ENCODE measurements at regions not wholly inside any gene's neighbourhood (a gene's known extent, or its start where the extent isn't known, plus 50 kb on each side); places are given as distances from the start of the nearest gene placed in this dataset.
"Not testable (repeated sequence)": the region's sequence is repeated elsewhere in the genome, so short reads cannot be mapped to it uniquely, and the experiment has no call there.

DNA sequence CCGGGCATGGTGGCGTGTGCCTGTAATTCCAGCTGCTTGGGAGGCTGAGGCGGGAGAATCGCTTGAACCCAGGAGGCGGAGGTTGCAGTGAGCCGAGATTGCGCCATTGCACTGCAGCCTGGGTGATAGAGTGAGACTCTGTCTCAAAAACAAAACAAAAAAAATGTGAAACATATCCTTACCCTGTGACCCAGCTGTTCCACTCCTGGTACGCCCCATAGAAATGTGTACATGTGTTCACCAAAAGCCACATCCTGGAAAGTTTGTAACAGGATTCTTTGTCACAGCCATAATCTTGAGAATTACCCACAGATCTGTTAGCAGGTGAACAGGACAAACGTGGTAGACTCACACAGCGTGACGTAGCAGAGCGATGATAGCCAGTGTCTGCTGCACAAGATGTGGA lies 71.2 kb upstream of the RFLNA start:
- DNase-seq: not testable (repeated sequence)

DNA sequence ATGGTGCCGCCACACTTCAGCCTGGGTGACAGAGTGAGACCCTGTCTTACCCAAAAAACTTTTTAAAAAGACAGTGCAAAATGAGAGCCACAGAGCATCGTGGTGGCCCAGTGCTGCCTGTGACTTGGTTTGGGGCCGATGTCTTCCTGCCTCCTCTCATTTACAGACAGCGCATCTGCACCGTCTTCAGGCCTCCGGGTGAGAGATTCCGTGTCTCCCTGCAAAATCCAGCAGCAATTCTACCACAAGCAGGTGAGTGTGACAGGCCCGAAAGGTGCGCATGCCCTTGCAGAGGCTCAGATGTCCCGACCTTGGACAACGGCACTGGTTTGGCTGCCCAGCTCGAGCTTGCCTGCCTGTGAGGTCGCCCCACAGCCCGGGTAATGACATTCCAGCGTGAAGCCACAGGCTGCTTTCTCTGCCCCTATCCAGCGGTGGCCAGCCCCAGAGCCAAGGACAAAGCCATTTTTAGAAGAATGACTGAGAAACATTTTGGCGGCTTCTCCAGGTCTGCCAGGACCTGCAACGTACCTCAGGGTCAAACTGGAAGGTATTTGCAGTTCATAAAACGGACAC lies 70.3 kb upstream of the RFLNA start:
- DNase-seq: no peak

DNA sequence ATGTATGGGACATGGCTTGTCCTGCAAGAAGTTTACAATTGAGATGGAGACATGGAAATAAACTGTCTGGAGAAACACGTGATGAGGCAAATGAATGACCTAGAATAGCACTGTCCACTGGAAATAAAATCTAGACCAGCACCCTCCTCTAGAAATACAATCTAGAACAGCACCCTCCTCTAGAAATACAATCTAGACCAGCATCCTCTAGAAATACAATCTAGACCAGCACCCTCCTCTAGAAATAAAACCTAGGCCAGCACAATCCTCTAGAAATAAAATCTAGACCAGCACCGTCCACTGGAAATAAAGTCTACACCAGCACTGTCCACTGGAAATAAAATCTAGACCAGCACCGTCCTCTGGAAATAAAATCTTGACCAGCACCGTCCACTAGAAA lies 69.2 kb upstream of the RFLNA start:
- no peak for DNase-seq

DNA sequence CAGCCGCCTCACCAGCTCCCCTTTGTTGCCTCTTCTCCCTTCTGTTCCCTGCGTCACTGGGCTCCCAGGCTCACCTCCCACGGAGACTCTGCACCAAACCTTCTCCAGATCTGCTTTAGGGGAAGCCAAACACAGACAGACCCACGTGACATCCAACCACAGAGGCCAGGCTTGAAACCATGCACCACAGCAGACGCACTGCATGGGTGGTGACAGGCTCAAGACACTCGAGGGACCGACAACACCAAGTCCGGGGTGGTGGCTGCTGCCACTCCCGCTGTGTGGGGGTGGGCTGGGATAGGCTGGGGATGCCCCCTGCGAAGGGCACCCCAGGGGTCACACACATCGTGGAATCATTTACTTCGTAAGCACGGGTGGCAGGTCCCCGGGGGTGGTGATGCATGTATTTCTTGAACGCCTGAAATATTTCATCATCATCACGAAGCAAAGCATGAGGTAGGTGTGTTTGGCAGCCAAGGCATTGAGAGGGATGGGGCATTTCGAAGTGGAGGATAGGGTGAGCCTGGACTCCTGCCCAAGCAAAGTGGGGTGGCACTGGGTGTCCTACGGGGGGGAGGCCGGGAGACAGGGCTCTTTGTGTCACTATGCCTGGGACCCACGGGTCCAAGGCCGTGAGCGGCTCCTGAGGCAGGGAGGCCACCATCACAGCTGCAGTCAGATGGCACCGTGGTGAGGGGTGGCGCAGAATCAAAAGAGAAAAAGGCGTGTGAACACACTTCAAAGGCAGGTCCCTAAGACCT lies 66.8 kb upstream of the RFLNA start:
- no peak for DNase-seq

DNA sequence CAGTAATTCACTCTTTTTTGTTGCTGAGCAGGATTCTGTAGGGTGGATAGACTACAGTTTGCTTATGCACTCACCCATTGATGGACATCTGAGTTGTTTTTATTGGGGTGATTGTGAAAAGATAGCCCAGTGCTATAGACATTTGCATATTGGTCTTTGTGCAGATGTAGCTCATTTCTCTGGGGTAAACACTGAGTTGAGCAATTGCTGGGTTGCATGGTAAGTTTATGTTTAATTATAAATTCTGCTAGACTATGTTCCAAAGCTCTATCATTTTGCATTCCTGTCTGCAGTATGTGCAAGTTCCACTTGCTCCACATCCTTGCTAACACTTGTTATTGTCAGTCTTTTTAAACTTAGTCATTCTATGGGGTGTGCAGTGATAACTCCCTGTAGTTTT lies 65.4 kb upstream of the RFLNA start:
- no peak for DNase-seq

DNA sequence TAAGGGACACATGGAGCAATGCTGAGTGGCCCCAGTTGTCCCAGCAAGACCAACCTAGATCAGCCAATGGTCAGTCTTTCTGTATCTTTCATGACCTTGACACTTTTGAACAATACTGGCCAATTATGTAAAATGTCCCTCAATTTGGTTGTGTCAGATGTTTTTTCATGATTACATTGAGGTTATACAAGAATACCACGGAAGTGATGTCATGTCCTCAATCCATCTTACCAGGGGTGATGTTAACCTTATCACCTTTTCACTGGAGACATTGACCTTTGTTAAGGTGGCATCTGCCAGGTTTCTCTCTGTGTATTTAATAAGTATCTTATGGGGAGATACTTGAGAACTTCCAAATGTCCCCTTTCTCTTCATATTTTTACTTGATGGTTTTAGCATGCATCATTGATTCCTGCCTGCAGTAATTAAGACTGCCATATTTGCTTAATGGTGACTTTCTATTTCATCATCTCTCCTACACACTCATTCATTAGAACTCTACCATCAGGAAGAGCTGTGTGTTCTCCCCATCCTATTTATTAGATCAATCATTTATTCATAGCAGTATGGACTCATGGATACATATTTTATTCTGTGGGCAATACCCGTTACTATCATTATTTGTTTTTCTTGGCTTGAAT lies 64.7 kb upstream of the RFLNA start:
- no peak for DNase-seq

DNA sequence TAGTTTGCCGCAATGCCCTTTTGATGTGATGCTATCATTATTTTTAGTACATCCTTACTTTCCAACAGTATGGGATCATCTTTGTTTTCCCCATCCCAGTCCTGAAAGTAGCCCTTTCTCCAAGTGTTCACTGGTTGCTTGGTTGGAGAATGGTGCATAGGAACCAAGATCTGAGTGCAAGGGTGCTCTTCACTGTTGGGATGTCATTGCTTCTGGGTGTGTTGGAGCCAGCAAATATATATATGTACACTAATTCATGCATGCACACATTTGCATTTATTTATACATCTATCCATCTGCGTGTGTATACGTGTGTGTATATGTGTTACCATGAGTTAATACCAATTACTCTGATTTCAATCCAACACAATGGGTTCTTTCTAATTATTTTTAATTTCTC lies 64.1 kb upstream of the RFLNA start:
- DNase-seq: no peak

DNA sequence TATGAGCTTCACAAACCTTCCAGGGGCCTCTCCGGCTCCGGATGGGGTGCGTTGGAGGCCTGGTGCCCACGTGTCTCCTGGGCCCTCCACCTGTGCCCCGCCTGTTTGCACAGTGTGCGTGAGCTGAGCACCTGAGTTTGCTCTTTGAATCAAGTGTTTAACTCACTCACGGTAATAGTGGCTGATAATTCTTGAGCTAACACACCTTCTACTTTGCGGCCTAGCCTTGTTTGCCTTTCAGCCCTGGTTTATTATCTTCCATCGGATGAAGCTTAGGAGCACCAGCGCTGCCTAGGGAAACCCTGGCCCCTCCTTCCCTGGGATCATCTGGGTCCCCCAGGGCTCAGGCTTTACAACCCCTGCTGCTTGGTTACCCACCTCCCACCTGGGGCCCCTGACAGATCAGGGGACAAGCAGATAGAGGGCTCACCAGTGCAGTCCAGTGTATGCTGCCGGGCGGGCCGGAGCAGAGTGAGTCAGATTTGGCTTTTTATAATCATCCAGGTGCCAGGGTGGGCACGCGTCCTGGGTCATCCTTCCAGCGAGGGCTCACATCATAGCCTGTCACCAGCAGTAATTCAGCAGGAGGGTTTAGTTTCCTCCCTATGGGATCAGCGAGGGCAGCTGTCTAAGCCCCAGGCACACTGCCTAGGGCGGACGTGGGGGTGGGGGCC lies 62.8 kb upstream of the RFLNA start:
- DNase-seq: no peak

DNA sequence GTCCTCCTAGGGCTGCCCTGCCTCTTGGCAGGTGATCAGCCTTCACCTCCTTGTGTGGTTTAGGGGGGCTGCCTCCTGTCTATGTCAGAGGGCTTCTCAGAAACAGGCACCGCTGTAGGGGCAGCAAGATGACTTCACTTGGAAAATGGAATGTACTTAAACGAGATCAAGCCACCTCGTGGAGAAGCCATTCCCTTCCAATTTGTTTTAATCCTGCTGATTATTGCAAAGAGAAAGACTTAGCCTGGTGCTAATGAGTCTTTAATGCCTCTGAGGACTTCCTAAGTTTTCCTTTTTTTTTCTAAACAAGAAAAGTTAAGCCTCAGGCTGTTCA lies 62.3 kb upstream of the RFLNA start:
- no peak for DNase-seq

DNA sequence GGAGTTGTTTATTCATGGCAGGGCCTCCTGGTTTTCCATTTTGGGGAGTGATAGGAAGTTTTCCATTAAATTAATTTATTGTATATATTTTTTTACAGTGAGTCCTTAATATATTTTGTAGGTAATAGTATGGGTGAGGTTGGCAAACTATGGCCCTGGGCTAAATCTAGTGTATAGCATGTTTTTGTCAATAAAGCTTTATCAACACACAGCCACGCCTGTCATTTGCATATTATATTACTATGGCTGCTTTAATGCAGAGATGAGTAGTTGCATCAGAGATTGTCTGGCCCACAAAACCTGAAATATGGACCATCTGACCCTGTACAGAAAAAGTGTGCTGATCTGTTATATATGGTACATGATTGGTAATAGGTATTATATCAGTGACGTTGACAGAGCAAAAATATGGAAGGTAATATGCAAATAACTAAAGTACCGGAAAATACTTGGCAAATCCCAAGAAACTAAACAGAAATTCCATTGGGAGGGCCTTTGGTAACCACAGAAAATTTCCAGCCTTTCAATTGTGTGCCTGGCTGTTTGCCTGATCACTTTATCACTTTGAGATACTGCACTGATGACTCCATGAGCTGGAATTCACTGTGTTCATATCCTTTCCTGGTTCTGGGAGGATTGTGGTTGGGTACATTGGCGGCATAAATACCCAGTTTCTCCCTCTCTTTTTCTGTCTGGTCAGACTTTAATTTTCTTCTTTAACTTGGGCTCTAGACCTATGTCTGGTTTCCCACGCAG lies 61.7 kb upstream of the RFLNA start:
- DNase-seq: no peak

DNA sequence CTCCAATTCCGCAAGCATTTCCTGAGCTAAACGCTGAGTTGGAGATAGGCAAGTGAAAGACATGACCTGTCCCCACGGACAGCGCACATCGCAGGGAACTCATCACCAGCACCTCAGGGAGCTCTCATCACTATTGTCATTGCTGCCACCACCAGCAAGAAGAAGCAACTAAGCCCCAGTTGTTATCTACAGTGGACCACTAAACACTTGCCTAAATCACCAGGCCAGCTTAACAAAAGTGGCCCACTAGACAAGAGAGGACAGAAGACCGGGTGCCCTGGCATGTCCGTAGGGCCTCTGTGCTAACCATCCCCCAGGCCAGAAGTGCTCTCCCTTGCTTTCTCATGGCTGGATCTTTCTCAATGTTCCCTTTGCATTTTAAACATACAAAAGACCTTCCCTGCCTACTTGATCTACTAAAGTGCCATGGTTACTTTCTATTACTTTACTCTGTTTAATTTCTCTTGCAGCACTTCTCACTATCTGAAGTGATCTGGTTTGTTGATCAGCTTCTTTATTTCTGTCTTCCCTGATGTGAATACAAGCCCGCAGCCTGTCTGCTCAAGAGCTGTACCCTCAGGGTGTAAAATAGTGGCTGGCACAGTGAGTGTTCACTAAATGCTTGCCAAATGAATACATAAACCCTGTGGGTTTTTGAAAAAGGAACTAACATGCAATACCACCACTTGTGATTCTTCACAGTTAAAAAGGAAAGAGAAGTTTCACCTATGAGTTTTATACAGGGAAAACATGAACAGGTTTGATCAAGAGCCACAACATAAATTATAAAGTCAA lies 60.9 kb upstream of the RFLNA start:
- DNase-seq: no peak

DNA sequence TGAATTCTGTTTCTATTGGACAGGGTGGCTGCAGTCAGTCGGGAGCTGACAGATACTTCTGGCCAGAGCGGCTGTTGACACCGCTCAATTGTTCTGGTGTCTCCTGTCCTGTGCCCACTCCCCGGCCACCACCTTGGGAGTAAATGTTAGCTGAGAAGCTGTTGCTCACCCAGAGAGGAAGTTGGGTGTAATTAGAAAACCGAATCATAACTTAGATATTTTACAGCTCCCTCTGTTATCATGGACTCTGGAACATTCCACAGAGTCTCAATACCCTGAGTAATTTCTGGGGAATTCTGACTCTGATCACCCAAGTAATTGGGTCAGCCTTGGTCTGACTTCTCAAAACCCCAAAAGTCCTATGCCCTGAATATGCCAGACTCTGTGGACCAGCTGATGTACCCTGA lies 58.3 kb upstream of the RFLNA start:
- no peak for DNase-seq

DNA sequence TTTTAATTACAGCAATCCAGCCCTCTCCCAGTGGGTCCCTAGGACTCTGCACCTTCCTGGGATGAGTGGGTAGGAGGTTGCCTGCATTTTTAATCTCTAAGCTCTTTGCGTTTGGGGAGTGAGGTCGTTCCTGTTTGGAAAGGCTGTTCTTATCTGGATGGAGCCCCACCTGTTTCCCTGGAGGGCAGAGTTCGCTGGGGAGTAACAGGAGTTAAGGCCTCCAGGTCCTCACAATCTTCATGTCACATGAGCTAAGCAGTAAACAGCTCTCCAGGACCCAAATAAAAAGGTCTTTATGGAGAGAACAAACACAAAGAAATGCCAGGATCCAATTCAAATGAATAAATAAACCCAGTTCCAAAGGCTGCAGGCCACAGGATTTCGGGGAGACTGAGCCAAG lies 56.0 kb upstream of the RFLNA start:
- peak; percentile 21 for DNase-seq

DNA sequence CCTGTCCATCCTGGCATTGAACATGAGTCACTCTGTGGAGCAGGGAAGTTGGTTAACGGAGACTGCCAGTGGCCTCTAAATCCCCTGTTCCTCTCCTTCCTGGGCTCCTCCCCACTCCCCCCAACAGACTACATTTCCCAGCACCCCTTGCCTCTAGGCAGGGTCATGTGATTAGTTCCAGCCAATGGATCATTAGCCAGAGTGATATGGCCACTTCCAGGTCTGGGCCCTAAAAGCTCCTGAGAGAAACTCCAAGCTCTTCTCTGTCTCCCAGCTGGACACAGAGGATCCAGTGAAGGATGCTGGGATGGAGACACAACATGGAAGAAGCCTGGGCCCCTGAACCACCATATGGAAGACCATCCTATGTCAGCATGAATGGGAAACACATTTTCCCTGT lies 54.4 kb upstream of the RFLNA start:
- no peak for DNase-seq

DNA sequence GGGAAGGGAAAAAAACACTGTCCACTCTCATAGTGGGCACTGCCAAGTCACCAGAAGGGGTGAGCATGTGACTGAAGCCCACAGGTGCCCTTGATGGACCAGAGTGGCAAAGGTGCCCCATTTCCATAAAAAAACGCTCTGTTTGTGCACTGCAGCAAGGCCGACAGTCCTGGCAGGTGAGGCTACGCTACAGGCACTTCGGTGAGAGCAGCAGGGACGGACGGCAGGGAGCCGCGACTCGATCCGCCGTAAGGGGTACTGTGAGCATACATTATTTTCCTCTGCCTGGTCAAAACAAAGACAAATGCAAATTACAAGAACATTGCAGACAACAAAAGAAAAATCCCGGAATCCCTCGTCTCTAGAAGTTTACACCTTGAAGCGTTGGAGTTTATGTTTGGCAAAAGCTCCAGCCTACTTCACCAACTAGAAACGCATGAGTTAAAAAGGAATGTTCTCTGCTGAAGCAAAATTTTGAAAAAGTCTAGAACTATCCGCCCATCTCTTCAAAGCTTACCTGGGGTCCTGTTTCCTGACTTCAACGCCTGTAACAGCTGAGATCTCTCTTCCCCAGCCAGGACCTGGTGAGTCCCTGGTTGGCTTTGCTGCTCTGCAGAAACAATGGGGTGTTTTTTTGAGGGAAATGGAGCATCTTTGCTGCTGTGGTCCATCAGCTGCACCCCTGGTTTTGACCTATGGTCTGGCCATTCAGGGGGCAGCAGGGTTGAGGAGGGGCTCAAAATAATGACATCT lies 52.9 kb upstream of the RFLNA start:
- no peak for DNase-seq

DNA sequence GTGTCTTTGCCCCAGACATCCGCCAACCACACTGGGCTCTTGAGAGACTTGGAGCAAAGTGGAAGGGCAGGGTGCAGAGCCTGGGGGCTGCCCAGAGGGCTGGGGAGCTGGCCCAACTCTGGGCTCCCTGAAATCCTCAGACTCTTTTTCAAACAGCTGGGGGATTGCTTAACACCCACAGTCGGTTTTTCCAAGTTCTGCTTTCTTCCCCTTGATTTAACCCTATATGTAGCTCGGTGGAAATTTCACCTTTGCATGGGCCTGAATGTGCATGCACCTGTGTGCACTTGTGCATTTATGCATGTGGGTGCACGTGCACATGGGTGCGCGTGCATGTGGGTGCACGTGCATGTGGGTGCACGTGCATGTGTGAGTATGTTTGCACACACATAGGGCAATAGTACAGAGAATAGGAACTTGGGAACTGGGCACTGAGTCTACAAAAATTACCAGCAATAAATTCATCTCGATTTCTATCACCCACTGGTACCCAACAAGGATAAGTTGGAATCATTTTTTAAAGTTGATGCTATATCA lies 52.3 kb upstream of the RFLNA start:
- DNase-seq: no peak

DNA sequence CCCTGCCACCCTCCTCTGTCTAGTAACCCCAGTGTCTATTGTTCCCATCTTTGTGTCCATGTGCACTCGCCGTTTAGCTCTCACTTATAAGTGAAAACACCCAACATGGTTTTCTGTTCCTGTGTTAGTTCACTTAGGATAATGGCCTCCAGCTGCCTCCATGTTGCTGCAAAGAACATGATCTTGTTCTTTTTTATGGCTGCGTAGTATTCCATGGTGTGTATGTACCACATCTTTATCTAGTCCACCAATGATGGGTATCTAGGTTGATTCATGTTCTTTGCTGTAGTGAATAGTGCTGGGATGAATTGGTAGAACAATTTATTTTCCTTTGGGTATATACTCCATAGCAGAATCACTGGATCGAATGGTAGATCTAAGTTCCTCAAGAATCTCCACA lies 51.0 kb upstream of the RFLNA start:
- no peak for DNase-seq
